Ishikawa (cell line): ENCODE measurements at regions not wholly inside any gene's neighbourhood (a gene's known extent, or its start where the extent isn't known, plus 50 kb on each side); places are given as distances from the start of the nearest gene placed in this dataset.

ENCODE experiments used
- CEBPB ChIP-seq: IDR thresholded peaks from 2 replicates; pipeline ENCODE4 v1.6.1; 2012
- CREB1 ChIP-seq: IDR thresholded peaks from 2 replicates; pipeline ENCODE4 v1.6.1; 2012; ENCODE audit warnings: low read depth
- EGR1 ChIP-seq: IDR thresholded peaks from 2 replicates; pipeline ENCODE4 v1.6.1; 2012
- EP300 ChIP-seq: IDR thresholded peaks from 2 replicates; pipeline ENCODE4 v1.6.1; 2012; ENCODE audit warnings: borderline replicate concordance
- FOXM1 ChIP-seq: IDR thresholded peaks from 2 replicates; pipeline ENCODE4 v1.6.1; 2012; ENCODE audit warnings: low read depth, borderline replicate concordance
- NFIC ChIP-seq: IDR thresholded peaks from 2 replicates; pipeline ENCODE4 v1.6.1; 2012
- RAD21 ChIP-seq: IDR thresholded peaks from 2 replicates; pipeline ENCODE4 v1.6.1; 2012; ENCODE audit warnings: low read depth
- TAF1 ChIP-seq: IDR thresholded peaks from 2 replicates; pipeline ENCODE4 v1.6.1; 2012; ENCODE audit warnings: low read depth, mild to moderate bottlenecking
- TCF12 ChIP-seq: IDR thresholded peaks from 2 replicates; pipeline ENCODE4 v1.6.1; 2012; ENCODE audit warnings: low read depth
- TEAD4 ChIP-seq: IDR thresholded peaks from 2 replicates; pipeline ENCODE4 v1.6.1; 2012
- YY1 ChIP-seq: IDR thresholded peaks from 2 replicates; pipeline ENCODE4 v1.6.1; 2012; ENCODE audit warnings: low read depth
- ZBTB7A ChIP-seq: IDR thresholded peaks from 2 replicates; pipeline ENCODE4 v1.6.1; 2012; ENCODE audit warnings: low read depth
- TF ChIP-seq, protein P1 (sequence below): IDR thresholded peaks from 2 replicates; pipeline ENCODE4 v1.6.1; 2012
- TF ChIP-seq, protein P2 (sequence below): IDR thresholded peaks from 2 replicates; pipeline ENCODE4 v1.6.1; 2012; ENCODE audit warnings: low read depth, mild to moderate bottlenecking
- TF ChIP-seq, protein P3 (sequence below): IDR thresholded peaks from 2 replicates; pipeline ENCODE4 v1.6.1; 2012

DNA sequence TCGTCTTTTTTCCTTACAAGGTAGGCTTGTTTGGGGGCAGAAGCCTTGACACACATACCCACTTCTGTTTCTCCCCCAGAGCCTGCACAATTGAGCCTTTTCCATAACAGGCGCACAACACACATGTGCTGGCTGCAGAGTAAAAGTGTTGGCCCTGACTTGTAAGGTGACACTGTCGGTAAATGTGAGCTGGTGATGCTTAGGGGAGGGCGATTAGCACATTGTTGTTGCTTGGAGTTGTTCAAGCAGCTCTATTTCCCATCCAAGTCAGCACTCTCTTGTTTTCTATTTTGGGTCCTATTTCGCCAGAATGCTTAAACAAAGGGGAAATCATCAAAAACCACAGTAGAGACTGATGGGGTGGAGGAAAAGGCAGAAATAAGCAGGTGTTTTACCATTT is 51.9 kb upstream of the PTPRJ start:
- TF ChIP-seq CEBPB, result no peak
- TF ChIP-seq, protein P1, sequence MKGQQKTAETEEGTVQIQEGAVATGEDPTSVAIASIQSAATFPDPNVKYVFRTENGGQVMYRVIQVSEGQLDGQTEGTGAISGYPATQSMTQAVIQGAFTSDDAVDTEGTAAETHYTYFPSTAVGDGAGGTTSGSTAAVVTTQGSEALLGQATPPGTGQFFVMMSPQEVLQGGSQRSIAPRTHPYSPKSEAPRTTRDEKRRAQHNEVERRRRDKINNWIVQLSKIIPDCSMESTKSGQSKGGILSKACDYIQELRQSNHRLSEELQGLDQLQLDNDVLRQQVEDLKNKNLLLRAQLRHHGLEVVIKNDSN, result no peak
- no peak for TF ChIP-seq TAF1
- TF ChIP-seq, protein P2, sequence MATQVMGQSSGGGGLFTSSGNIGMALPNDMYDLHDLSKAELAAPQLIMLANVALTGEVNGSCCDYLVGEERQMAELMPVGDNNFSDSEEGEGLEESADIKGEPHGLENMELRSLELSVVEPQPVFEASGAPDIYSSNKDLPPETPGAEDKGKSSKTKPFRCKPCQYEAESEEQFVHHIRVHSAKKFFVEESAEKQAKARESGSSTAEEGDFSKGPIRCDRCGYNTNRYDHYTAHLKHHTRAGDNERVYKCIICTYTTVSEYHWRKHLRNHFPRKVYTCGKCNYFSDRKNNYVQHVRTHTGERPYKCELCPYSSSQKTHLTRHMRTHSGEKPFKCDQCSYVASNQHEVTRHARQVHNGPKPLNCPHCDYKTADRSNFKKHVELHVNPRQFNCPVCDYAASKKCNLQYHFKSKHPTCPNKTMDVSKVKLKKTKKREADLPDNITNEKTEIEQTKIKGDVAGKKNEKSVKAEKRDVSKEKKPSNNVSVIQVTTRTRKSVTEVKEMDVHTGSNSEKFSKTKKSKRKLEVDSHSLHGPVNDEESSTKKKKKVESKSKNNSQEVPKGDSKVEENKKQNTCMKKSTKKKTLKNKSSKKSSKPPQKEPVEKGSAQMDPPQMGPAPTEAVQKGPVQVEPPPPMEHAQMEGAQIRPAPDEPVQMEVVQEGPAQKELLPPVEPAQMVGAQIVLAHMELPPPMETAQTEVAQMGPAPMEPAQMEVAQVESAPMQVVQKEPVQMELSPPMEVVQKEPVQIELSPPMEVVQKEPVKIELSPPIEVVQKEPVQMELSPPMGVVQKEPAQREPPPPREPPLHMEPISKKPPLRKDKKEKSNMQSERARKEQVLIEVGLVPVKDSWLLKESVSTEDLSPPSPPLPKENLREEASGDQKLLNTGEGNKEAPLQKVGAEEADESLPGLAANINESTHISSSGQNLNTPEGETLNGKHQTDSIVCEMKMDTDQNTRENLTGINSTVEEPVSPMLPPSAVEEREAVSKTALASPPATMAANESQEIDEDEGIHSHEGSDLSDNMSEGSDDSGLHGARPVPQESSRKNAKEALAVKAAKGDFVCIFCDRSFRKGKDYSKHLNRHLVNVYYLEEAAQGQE, result no peak
- no peak for TF ChIP-seq EGR1
- TF ChIP-seq TEAD4, result no peak
- no peak for TF ChIP-seq NFIC
- no peak for TF ChIP-seq YY1

DNA sequence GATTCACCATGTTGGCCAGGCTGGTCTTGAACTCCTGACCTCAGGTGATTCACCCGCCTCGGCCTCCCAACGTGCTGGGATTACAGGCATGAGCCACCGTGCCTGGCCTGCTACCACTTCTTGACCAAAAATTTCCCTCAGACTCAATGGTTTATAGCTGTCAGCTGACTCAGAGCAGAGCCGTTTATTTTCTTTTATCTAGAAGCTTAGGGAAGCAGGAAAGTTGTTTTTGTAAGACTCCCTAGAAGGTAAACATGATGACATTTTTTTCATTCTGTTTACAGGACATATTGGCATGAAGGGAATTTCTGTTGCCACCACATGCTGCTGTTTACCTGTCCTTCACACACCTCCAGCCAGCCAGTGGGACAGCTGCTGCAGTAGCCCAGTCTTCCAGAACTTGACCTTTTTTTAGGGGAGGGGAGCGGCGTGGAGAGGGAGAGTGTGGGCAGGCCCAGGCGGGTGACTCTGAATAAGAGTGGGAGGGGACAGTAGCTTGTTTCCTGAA is 56.1 kb upstream of the PTPRJ start:
- TF ChIP-seq EP300 (no peak), TAF1 (no peak), RAD21 (no peak), YY1 (no peak), EGR1 (no peak), ZBTB7A (no peak)
- TF ChIP-seq, protein P1, result no peak
- TF ChIP-seq, protein P3, sequence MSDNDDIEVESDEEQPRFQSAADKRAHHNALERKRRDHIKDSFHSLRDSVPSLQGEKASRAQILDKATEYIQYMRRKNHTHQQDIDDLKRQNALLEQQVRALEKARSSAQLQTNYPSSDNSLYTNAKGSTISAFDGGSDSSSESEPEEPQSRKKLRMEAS, result no peak
- TF ChIP-seq, protein P2, result no peak

DNA sequence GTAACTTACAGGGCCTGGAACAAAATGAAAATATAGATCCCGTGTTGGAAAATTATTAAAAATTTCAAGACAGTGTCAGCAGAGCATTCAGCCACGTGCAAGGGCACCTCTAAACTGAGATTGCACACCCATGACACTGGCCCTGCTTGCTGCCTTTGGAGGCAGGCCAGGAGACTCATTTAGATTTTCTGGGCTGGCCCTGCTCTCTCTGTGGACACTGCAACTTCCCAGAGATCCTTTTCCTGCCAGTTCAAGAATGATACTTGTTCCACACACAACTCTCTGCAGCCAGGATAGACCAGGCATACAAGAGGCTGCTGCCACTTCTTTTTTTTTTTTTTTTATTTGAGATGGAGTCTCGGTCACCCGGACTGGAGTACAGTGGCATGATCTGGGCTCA is 56.7 kb upstream of the PTPRJ start:
- TF ChIP-seq RAD21 (no peak), TCF12 (no peak), ZBTB7A (no peak), TEAD4 (no peak), CEBPB (no peak), FOXM1 (no peak), EGR1 (no peak), NFIC (no peak), EP300 (no peak), YY1 (no peak), CREB1 (no peak), TAF1 (no peak)
- TF ChIP-seq, protein P2, result no peak
- TF ChIP-seq, protein P1, result no peak
- TF ChIP-seq, protein P3, result no peak

DNA sequence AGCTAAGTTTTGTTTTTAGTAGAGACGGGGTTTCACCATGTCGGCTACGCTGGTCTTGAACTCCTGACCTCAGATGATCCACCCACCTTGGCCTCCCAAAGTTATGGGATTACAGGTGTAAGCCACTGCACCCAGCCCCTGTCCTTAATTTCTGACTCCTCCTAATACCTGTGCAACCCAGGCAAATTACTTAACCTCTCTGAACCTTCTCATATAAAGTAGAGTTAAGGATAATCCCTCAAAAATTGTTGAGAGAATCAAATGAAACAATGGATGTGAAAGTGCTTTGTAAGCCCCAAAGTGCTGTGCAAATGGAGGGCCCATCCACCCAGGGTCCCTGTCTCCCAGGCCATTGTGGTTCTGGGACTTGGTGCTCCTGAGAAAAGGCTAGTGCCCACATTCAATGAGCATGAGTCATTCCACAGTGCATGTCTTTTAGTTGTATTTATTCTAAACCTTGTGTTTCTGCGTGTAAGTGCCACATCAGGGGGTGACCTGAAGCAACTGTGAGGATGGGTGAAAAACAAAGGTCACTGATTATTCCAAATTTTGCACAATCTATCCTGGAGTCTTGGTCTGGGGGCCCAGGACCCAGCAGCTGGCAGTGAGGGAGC is 61.4 kb upstream of the PTPRJ start:
- no peak for TF ChIP-seq EGR1
- TF ChIP-seq, protein P2, result no peak
- TF ChIP-seq FOXM1, result no peak
- no peak for TF ChIP-seq TAF1
- no peak for TF ChIP-seq ZBTB7A
- TF ChIP-seq TCF12, result no peak
- no peak for TF ChIP-seq TEAD4
- TF ChIP-seq, protein P1, result no peak
- TF ChIP-seq, protein P3, result no peak
